Erythroblast (primary cell): ENCODE measurements at regions not wholly inside any gene's neighbourhood (a gene's known extent, or its start where the extent isn't known, plus 50 kb on each side); places are given as distances from the start of the nearest gene placed in this dataset.

Experiments
- GATA1 ChIP-seq: IDR thresholded peaks from 2 replicates; pipeline ENCODE4 v1.6.1; 2011; ENCODE audit warnings: low read depth, mild to moderate bottlenecking, control low read depth, low read length, moderate library complexity
- POLR2A ChIP-seq: IDR thresholded peaks from 2 replicates; pipeline ENCODE4 v1.6.1; 2011; ENCODE audit warnings: mild to moderate bottlenecking, low read length

DNA sequence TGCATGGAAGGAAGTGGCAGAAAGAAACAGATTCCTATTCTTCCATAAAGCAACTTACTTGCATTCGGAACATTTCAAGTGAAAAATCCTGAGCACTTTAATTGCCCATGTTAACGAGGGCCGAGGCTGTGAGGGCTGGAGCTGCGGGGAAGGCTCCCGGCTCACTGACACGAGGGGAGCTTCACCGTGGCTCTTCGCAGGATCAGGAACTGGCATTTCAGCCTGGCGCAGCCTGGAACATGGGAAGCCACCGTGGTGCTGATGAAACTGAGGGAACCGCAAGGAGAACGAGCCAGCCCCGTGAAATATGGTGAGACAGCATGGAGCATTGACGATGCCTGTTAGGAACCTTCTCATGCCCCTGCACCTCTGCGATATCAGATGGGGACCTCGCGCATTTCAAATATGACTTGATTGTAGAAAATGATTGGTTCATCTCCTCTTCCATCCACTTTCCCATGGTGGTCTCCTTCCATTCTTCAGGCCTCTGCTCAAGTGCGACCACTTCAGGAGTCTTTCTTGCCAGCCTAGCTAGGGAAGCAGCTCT lies 236.9 kb downstream of the TBXT start:
- TF ChIP-seq POLR2A (no peak), GATA1 (no peak)
